Activated CD4-positive, alpha-beta T cell treated with anti-CD3 and anti-CD28 coated beads, Interleukin-2, amount 10 ng/mL, durations not matched to agents 24 days and 14 days (primary cell): ENCODE measurements at regions not wholly inside any gene's neighbourhood (a gene's known extent, or its start where the extent isn't known, plus 50 kb on each side); places are given as distances from the start of the nearest gene placed in this dataset.
"Not testable (repeated sequence)": the region's sequence is repeated elsewhere in the genome, so short reads cannot be mapped to it uniquely, and the experiment has no call there.

ENCODE experiments used
- DNase-seq: peaks from one replicate; pipeline ENCODE4 v3.0.0; 2022
- H3K27ac Mint-ChIP-seq: one replicate; pipeline ENCODE4 v1.8.0; 2022; ENCODE audit warnings: mild to moderate bottlenecking, mixed read lengths
- H3K27me3 Mint-ChIP-seq: one replicate; pipeline ENCODE4 v1.8.0; 2022; ENCODE audit warnings: mixed read lengths
- H3K36me3 Mint-ChIP-seq: one replicate; pipeline ENCODE4 v1.8.0; 2022; ENCODE audit warnings: low read depth, mild to moderate bottlenecking, mixed read lengths
- H3K4me1 Mint-ChIP-seq: one replicate; pipeline ENCODE4 v1.8.0; 2021; ENCODE audit warnings: mixed read lengths
- H3K4me3 Mint-ChIP-seq: one replicate; pipeline ENCODE4 v1.8.0; 2022; ENCODE audit warnings: mild to moderate bottlenecking, moderate library complexity, mixed read lengths
- H3K9me3 Mint-ChIP-seq: one replicate; pipeline ENCODE4 v1.8.0; 2021; ENCODE audit warnings: mixed read lengths
- intact Hi-C: fragments of 100-400 bp; cut with micrococcal nuclease; formaldehyde crosslinking; loops from one replicate; pipeline ENCODE4 v1.15.1; 2023

DNA sequence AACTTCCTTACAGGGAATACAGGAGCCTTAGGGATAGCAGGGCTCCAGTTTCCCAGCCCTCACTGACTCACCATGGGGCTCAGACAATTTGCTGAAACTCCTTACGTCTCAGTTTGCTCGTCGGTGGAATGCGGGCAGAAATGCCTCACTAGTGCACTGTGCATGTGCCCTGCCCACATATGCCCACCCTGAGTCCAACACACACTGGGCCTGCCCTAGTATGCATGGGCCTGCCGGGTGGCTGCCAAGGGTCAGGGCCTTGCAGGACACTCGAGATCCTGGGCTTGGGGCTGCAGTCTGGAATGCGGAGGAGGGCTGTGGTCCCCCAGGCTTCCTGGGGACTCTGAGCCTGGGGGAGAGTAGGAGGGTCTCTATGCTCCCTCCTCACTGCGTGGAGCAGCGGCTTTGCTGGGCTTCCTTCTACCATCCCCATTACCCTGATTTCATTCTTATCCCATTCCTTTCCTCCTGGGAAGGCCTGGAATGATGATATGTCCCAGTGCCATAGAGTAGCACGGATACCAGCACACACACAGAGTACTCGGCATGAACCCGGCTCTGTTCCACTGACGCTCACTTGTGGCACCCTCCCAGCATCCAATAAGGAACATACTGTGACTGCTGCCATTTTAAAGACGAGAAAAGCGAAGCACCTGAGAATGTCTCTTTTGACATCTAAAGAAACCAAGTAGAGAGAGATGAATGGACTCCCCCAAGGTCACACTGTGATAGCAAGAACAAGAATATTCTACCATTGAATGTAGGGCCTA, 124.2 kb downstream of the ASB7 start:
- no peak for DNase-seq
- Mint-ChIP-seq H3K9me3 (no peaks in the 10 kb centered on the region), H3K27me3 (no peaks in the 10 kb centered on the region), H3K27ac (no peak overlapping the region), H3K4me1 (no peaks in the 10 kb centered on the region), H3K4me3 (no peak overlapping the region), H3K36me3 (no peaks in the 10 kb centered on the region)
- intact Hi-C loops = no loop called here

GRCh38 chr15:100727291-100727851, 125.0 kb downstream of the ASB7 start:
- H3K27me3 Mint-ChIP-seq = no peaks in the 10 kb centered on the region
- intact Hi-C loops = no loop called here
- no peak overlapping the region for H3K27ac Mint-ChIP-seq

GRCh38 chr15:100728371-100729201, 126.2 kb downstream of the ASB7 start:
- Mint-ChIP-seq H3K27ac (no peak overlapping the region), H3K9me3 (no peaks in the 10 kb centered on the region), H3K4me1 (no peaks in the 10 kb centered on the region), H3K4me3 (no peak overlapping the region), H3K27me3 (no peaks in the 10 kb centered on the region), H3K36me3 (no peaks in the 10 kb centered on the region)
- DNase-seq = no peak
- intact Hi-C loops = no loop called here

More at GRCh38 chr15:100727291-100727851, 125.0 kb downstream of the ASB7 start:
- H3K4me3 Mint-ChIP-seq = no peak overlapping the region
- no peak for DNase-seq
- no peaks in the 10 kb centered on the region for H3K36me3 Mint-ChIP-seq
- H3K9me3 Mint-ChIP-seq = no peaks in the 10 kb centered on the region
- no peaks in the 10 kb centered on the region for H3K4me1 Mint-ChIP-seq

- intact Hi-C loops = no loop called here
- Mint-ChIP-seq H3K9me3 (no peaks in the 10 kb centered on the region), H3K36me3 (no peaks in the 10 kb centered on the region)
Observed at GRCh38 chr15:100729461-100729860, 127.1 kb downstream of the ASB7 start.

DNA sequence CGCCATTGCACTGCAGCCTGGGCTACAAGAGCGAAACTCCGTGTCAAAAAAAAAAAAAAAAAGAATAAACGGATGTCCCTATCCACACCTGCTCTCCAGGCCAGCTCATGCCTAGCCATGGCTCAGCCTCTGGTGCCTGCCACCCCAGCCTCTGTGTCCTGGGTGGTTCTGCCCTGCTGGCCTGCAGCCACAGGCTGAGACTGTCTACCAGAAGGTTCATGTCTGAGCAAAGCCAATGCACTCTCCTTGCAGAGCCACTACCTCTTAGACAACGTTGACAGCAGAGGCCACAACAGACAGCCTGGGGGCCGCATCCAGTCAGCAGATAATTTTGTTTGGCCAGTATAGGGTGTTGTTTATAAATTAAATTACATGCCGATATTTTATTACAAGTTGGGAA, 127.7 kb downstream of the ASB7 start:
- intact Hi-C loops = no loop called here
- no peaks in the 10 kb centered on the region for H3K4me1 Mint-ChIP-seq
- H3K36me3 Mint-ChIP-seq = no peaks in the 10 kb centered on the region
- H3K4me3 Mint-ChIP-seq = no peak overlapping the region
- no peak overlapping the region for H3K27ac Mint-ChIP-seq
- no peak for DNase-seq
- H3K27me3 Mint-ChIP-seq = no peaks in the 10 kb centered on the region
- no peaks in the 10 kb centered on the region for H3K9me3 Mint-ChIP-seq

More at GRCh38 chr15:100729461-100729860, 127.1 kb downstream of the ASB7 start:
- DNase-seq = no peak
- Mint-ChIP-seq H3K4me1 (no peaks in the 10 kb centered on the region), H3K4me3 (no peak overlapping the region), H3K27ac (no peak overlapping the region), H3K27me3 (no peaks in the 10 kb centered on the region)

GRCh38 chr15:100730655-100731266, 128.4 kb downstream of the ASB7 start:
- Mint-ChIP-seq H3K9me3 (no peaks in the 10 kb centered on the region), H3K27ac (no peak overlapping the region), H3K27me3 (no peaks in the 10 kb centered on the region), H3K4me1 (no peaks in the 10 kb centered on the region), H3K4me3 (no peak overlapping the region), H3K36me3 (no peaks in the 10 kb centered on the region)
- intact Hi-C loops = no loop called here
- DNase-seq = no peak

GRCh38 chr15:100731267-100732152, 129.1 kb downstream of the ASB7 start:
- Mint-ChIP-seq H3K9me3 (no peaks in the 10 kb centered on the region), H3K27ac (no peak overlapping the region), H3K4me3 (no peak overlapping the region), H3K36me3 (no peaks in the 10 kb centered on the region), H3K27me3 (no peaks in the 10 kb centered on the region), H3K4me1 (no peaks in the 10 kb centered on the region)
- DNase-seq = no peak
- intact Hi-C loops = no loop called here

DNA sequence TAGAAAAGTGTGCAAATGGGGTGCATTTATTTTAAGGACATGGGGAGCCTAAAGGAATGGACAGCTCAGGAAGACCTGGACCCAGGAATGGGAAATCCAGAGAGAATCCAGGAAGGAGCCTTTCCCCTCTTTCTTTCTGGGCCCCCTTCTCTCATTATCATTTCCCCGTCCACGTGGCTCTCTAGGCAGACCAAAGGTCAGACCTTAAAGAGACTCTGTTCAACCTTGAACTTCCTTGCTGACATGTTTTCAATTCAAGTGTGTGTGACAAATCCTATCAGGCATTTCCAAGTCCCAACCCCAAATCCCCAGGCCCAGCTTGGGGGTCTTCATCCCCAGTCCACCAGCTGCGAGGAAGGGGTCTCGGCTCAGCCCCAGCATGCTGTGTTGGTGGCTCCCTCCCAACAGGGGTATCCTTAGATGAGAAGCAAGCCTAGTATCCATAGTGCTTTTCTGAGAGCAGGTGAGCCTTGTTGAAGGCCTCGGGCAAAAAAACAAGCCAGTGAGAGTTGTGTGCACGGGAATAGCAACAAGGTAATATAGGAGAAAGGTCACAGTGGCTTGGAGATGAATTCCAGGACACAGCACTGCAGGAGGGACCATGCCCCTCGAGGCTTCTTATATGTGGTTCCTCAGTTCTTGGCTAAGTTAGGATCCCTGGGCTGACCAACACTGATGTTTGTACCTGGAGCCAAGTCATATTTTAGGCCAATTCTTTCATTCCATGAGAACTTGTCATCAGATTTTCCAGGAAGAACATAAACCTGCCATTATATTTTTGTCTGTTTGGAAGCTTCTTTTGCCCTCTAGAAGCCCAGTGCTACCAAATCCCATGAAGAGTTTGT, 130.0 kb downstream of the ASB7 start:
- intact Hi-C loops = no loop called here
- H3K9me3 Mint-ChIP-seq = no peaks in the 10 kb centered on the region
- no peaks in the 10 kb centered on the region for H3K36me3 Mint-ChIP-seq
- no peaks in the 10 kb centered on the region for H3K4me1 Mint-ChIP-seq
- H3K27ac Mint-ChIP-seq = no peak overlapping the region
- no peak overlapping the region for H3K4me3 Mint-ChIP-seq
- peak; percentile 41 for DNase-seq
- H3K27me3 Mint-ChIP-seq = no peaks in the 10 kb centered on the region

DNA sequence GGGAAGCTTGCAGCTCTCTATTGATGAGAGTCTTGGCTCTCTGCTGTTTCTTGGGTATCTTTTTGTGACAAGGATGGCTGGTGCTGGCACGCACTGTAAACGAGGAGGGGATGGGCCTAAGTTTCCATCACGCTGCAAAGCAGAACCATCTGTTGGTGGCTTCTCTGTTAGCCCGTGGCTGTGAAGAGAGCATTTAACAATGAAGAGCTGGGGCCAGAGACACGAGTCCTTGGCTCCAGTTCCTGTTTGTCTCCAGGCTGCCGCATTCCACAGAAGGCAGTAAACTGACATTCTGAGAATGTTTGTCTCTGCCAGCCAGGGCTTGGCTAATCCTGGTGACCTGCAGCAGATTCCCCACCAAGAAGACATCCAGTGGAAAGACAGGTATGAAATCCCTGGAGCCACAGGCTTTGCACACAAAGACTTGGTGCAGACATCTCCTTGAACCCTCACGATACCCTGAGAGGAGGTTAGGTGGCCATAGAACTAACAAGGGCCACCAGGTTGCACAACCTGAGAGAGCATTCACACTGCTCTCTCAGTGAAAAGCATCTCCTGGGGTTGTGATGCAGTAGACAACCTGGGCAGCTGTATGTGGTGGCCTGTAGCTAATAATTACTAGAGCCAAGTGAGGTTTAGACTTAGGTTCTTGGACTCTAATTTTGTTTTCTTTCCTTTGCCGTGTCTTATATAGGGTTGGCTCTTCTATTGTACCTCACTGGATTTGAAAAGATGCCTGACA, 130.9 kb downstream of the ASB7 start:
- H3K9me3 Mint-ChIP-seq = no peaks in the 10 kb centered on the region
- no peak overlapping the region for H3K27ac Mint-ChIP-seq
- H3K27me3 Mint-ChIP-seq = no peaks in the 10 kb centered on the region
- H3K36me3 Mint-ChIP-seq = no peaks in the 10 kb centered on the region
- intact Hi-C loops = no loop called here
- no peak overlapping the region for H3K4me3 Mint-ChIP-seq
- DNase-seq = peak; percentile 32
- no peaks in the 10 kb centered on the region for H3K4me1 Mint-ChIP-seq

- H3K27ac Mint-ChIP-seq, H3K9me3 Mint-ChIP-seq, H3K4me1 Mint-ChIP-seq, DNase-seq, intact Hi-C loops, H3K36me3 Mint-ChIP-seq, H3K4me3 Mint-ChIP-seq, H3K27me3 Mint-ChIP-seq: not testable (repeated sequence)
Observed at GRCh38 chr15:100733843-100734185, 131.4 kb downstream of the ASB7 start.

DNA sequence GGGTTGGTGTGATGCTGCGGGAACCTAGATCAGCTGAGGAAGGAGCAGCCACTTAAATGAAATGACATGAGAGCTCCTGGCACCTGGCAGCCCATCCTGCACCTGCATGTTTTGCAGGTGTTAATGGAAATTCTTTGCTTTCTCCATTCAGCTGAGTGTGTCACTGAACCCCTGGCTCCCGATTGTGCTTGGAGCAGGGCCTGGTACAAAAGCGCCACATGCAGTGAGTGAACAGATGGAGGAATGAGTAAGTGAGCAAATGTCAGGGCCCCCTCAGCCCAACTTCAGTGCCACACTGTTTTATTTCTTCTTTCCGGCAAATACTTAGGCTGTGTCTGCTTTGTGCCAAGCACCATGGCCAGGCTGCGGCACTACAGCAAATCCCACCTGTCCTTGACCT, 132.2 kb downstream of the ASB7 start:
- Mint-ChIP-seq H3K9me3 (no peaks in the 10 kb centered on the region), H3K4me1 (no peaks in the 10 kb centered on the region), H3K27me3 (peaks cover 2% of the 10 kb centered on the region), H3K4me3 (no peak overlapping the region), H3K27ac (no peak overlapping the region), H3K36me3 (no peaks in the 10 kb centered on the region)
- DNase-seq = no peak
- intact Hi-C loops = no loop called here
